ENCODE measurements at regions not wholly inside any gene's neighbourhood (a gene's known extent, or its start where the extent isn't known, plus 50 kb on each side); places are given as distances from the start of the nearest gene placed in this dataset.

DNA sequence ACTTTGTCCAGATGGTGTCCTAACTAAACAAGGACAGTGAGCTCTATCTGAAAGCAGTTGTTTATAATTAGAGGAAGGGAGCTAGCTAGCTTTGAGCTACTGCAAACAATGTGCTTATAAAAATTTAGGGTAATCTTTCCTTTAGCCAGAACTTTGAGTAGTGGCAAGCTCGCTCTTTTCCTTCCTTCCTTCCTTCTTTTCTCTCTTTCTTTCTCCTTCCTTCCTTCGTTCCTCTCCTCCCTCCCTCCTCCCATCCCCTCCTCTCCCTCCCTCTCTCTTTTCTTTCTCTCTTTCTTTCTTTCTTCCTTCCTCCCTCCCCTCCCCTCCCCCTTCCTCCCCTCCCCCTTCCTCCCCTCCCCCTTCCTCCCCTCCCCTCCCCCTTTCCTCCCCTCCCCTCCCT, 520.1 kb downstream of the INHBA start:
- TF ChIP-seq, protein P1, sequence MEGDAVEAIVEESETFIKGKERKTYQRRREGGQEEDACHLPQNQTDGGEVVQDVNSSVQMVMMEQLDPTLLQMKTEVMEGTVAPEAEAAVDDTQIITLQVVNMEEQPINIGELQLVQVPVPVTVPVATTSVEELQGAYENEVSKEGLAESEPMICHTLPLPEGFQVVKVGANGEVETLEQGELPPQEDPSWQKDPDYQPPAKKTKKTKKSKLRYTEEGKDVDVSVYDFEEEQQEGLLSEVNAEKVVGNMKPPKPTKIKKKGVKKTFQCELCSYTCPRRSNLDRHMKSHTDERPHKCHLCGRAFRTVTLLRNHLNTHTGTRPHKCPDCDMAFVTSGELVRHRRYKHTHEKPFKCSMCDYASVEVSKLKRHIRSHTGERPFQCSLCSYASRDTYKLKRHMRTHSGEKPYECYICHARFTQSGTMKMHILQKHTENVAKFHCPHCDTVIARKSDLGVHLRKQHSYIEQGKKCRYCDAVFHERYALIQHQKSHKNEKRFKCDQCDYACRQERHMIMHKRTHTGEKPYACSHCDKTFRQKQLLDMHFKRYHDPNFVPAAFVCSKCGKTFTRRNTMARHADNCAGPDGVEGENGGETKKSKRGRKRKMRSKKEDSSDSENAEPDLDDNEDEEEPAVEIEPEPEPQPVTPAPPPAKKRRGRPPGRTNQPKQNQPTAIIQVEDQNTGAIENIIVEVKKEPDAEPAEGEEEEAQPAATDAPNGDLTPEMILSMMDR (conservative IDR thresholded peaks at IDR 0.05; ENCODE audit: low read length), result no peak
- TF ChIP-seq EZH2phosphoT487 (IDR thresholded peaks at IDR 0.05; ENCODE audit: borderline replicate concordance, low read depth, low read length), result no peak
